IPS-NIHi7 (cell line): ENCODE measurements at regions not wholly inside any gene's neighbourhood (a gene's known extent, or its start where the extent isn't known, plus 50 kb on each side); places are given as distances from the start of the nearest gene placed in this dataset.

Source experiments
- DNase-seq: peaks from one replicate; pipeline ENCODE4 v3.0.0; 2012; ENCODE audit warnings: mixed read lengths; ENCODE audit errors: extremely low spot score

- peak; percentile 49 for DNase-seq
These were observed 68.4 kb upstream of the DLK1 start for GRCh38 chr14:100658181-100658886.

GRCh38 chr14:100659345-100660001, 67.2 kb upstream of the DLK1 start:
- no peak for DNase-seq

GRCh38 chr14:100660498-100660881, 66.2 kb upstream of the DLK1 start:
- no peak for DNase-seq

GRCh38 chr14:100660882-100661635, 65.6 kb upstream of the DLK1 start:
- DNase-seq, result no peak

- peak; percentile 86 for DNase-seq
These were observed 63.6 kb upstream of the DLK1 start for GRCh38 chr14:100662879-100663760.

GRCh38 chr14:100663761-100664052, 63.0 kb upstream of the DLK1 start:
- DNase-seq, result no peak

GRCh38 chr14:100664231-100664630, 62.5 kb upstream of the DLK1 start:
- DNase-seq, result no peak

GRCh38 chr14:100664841-100665510, 61.7 kb upstream of the DLK1 start:
- no peak for DNase-seq

- DNase-seq, result no peak
These were observed 61.1 kb upstream of the DLK1 start for GRCh38 chr14:100665511-100666032.

- DNase-seq, result no peak
These were observed 60.3 kb upstream of the DLK1 start for GRCh38 chr14:100666403-100666802.

- DNase-seq, result no peak
These were observed 59.8 kb upstream of the DLK1 start for GRCh38 chr14:100666851-100667250.

GRCh38 chr14:100667656-100668055, 59.0 kb upstream of the DLK1 start:
- no peak for DNase-seq

GRCh38 chr14:100668352-100668751, 58.3 kb upstream of the DLK1 start:
- DNase-seq, result no peak

- no peak for DNase-seq
These were observed 57.7 kb upstream of the DLK1 start for GRCh38 chr14:100669011-100669412.

GRCh38 chr14:100669468-100669867, 57.2 kb upstream of the DLK1 start:
- DNase-seq, result no peak

- no peak for DNase-seq
These were observed 56.5 kb upstream of the DLK1 start for GRCh38 chr14:100670017-100670752.

GRCh38 chr14:100670753-100671049, 56.0 kb upstream of the DLK1 start:
- DNase-seq, result no peak

- DNase-seq, result no peak
These were observed 55.2 kb upstream of the DLK1 start for GRCh38 chr14:100671386-100671901.

GRCh38 chr14:100671906-100672305, 54.8 kb upstream of the DLK1 start:
- no peak for DNase-seq

- DNase-seq, result peak; percentile 81
These were observed 53.4 kb upstream of the DLK1 start for GRCh38 chr14:100673085-100673806.
